ENCODE measurements at regions not wholly inside any gene's neighbourhood (a gene's known extent, or its start where the extent isn't known, plus 50 kb on each side); places are given as distances from the start of the nearest gene placed in this dataset.
A peak's percentile ranks its signal among the peaks of the same experiment; 100 is the strongest.
"Not testable (repeated sequence)": the region's sequence is repeated elsewhere in the genome, so short reads cannot be mapped to it uniquely, and the experiment has no call there.

GRCh38 chrX:63135859-63136258 is 215.3 kb downstream of the SPIN4 start:
- H3K4me1 Mint-ChIP-seq, H3K27ac Mint-ChIP-seq, H3K36me3 Mint-ChIP-seq, H3K9me3 Mint-ChIP-seq, H3K4me3 Mint-ChIP-seq, H3K27me3 Mint-ChIP-seq: not testable (repeated sequence)

- Mint-ChIP-seq H3K4me3 (no peak overlapping the region), H3K4me1 (peaks cover 0 to 2% (median 0%) of the 10 kb centered on the region in 3 donors), H3K36me3 (no peaks in the 10 kb centered on the region), H3K27me3 (no peaks in the 10 kb centered on the region), H3K9me3 (peaks cover 0 to 3% (median 2%) of the 10 kb centered on the region in 3 donors), H3K27ac (no peak overlapping the region)
Observed at GRCh38 chrX:63128509-63128908, 222.6 kb downstream of the SPIN4 start.

GRCh38 chrX:63115196-63115595 is 235.9 kb downstream of the SPIN4 start:
- peaks cover 0 to 2% (median 0%) of the 10 kb centered on the region in 3 donors for H3K9me3 Mint-ChIP-seq
- no peaks in the 10 kb centered on the region for H3K4me1 Mint-ChIP-seq
- no peaks in the 10 kb centered on the region for H3K27me3 Mint-ChIP-seq
- no peak overlapping the region for H3K27ac Mint-ChIP-seq
- no peak overlapping the region for H3K4me3 Mint-ChIP-seq
- H3K36me3 Mint-ChIP-seq = no peaks in the 10 kb centered on the region

DNA sequence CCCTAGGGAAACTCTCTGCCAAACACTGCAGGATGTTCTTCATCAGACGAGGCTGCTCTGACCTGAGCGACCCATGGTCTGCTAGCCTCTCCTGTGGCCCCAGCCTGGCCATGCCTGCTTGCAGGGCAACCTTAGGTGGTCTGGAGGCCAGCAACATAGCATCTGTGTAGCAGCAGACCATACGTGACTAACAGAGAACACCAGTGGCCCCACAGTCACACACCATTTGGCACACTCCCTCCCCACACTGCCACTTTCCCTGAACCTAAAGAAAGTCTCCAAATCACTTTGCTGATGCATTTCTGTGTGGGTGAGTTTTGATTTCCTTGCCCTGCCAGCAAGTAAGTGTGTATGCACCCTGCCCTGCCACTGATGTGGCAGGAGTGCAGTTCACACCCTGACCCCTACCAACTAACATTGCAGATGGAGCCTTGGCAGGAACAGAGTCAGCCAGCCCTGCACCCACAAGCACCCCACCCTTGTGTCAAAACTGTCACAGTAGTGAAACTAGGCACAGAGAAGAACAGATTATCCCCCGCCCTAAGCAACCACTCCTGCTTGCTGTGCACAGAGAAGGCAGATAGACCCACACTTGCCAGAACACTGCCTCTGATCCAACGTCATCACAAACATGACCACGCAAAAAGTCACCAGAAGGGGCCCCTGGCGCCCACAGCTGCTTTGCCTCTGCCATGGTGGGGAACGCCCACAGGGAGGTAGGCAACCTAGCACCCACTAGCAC is 249.1 kb downstream of the SPIN4 start:
- Mint-ChIP-seq H3K27me3 (no peaks in the 10 kb centered on the region), H3K9me3 (peaks cover 0 to 4% (median 0%) of the 10 kb centered on the region in 3 donors), H3K4me3 (no peak overlapping the region), H3K4me1 (no peaks in the 10 kb centered on the region), H3K36me3 (no peaks in the 10 kb centered on the region), H3K27ac (no peak overlapping the region)

- Mint-ChIP-seq H3K27ac (no peak overlapping the region), H3K36me3 (peaks cover 4% of the 10 kb centered on the region), H3K4me1 (no peaks in the 10 kb centered on the region), H3K4me3 (no peak overlapping the region), H3K27me3 (peaks cover 2% of the 10 kb centered on the region), H3K9me3 (peaks cover 0 to 3% (median 0%) of the 10 kb centered on the region in 3 donors)
Observed at GRCh38 chrX:63058204-63058603, 292.9 kb downstream of the SPIN4 start.

DNA sequence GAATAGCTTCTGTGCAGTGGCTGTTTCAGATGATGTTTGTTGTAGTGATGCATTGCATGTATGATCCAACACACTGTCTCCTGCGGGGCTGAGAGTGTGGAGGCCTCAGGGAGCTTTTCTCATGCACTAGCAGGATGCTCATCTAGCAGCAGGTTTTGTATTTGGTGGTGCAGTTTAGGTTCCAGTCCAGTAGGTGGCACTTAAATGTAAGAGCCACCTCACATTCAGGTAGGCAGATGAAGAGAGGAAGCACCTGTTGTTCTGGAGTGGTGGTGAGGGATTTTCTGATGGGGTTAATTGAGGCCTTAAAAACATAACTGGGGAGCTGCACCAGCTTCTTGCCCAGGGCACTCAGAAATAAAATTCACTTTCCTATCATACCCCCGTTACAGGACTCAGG is 300.9 kb downstream of the SPIN4 start:
- no peak overlapping the region for H3K4me3 Mint-ChIP-seq
- H3K4me1 Mint-ChIP-seq = no peaks in the 10 kb centered on the region
- no peaks in the 10 kb centered on the region for H3K36me3 Mint-ChIP-seq
- no peaks in the 10 kb centered on the region for H3K27me3 Mint-ChIP-seq
- peaks cover 0 to 3% (median 0%) of the 10 kb centered on the region in 3 donors for H3K9me3 Mint-ChIP-seq
- peak overlapping the region in 1 of 3 donors; percentile 68 for H3K27ac Mint-ChIP-seq

DNA sequence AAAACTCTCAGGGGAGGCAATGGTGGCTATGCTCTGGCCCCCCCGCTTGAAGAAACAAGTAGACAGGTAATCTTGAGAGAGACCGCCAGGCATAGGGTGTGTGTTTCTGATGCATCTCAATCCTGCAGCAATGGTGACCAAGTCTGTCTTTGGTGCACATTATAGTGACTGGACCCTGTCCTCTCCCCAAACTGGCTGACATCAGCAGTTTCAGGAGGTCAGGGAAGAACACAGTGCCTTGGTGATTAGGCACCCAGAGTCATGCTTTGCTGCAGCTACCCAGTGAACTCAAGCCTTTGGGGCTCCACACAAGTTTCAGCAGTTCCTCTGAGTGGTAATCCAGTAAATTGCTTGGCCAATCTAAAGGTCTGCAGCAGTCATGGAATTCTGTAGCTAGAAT is 318.3 kb downstream of the SPIN4 start:
- Mint-ChIP-seq H3K4me1 (no peaks in the 10 kb centered on the region), H3K9me3 (peaks cover 1 to 9% (median 7%) of the 10 kb centered on the region in 3 donors), H3K27me3 (no peaks in the 10 kb centered on the region), H3K4me3 (no peak overlapping the region), H3K27ac (no peak overlapping the region), H3K36me3 (no peaks in the 10 kb centered on the region)

DNA sequence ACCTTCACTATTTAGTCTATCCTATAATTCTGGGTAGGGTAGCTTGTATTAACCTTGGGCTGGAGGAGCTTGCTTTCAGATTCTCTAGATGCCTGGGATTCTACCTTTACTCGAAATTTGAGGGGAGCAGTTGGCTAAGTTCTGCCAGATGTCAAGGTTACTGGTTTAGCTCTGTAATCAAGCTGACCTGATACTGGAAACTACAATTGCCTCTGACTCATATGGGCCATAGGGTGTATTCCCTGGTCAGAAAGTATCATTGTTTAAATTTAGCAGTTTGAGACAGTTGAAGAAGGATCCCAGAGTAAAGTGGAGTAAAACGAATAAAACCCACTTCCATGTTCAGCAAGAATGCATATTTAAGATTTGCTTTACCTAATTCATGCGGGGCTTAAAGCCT is 337.6 kb downstream of the SPIN4 start:
- Mint-ChIP-seq H3K27ac (no peak overlapping the region), H3K4me3 (no peak overlapping the region), H3K27me3 (no peaks in the 10 kb centered on the region), H3K36me3 (no peaks in the 10 kb centered on the region), H3K9me3 (peaks cover 0 to 16% (median 6%) of the 10 kb centered on the region in 3 donors), H3K4me1 (no peaks in the 10 kb centered on the region)

- no peak overlapping the region for H3K4me3 Mint-ChIP-seq
Observed at GRCh38 chrX:63012574-63012973, 338.6 kb downstream of the SPIN4 start.

DNA sequence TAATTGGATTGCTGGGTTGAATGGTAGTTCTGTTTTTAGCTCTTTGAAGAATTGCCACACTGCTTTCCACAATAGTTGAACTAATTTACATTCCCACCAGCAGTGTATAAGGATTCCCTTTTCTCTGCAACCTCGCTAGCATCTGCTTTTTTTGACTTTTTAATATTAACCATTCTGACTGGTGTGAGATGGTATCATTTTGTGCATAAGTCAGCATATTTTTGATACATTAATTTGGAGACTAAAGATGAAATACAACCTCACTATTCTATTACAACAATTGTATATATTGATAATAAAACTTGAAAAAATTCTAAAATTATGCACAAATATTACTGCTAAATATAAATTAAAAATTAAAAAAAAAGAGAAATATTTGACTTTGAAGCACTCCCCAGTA is 350.9 kb downstream of the SPIN4 start:
- H3K27me3 Mint-ChIP-seq, H3K4me3 Mint-ChIP-seq, H3K36me3 Mint-ChIP-seq, H3K27ac Mint-ChIP-seq, H3K4me1 Mint-ChIP-seq: not testable (repeated sequence)
- peaks cover 2 to 23% (median 4%) of the 10 kb centered on the region in 3 donors for H3K9me3 Mint-ChIP-seq

More at GRCh38 chrX:63012574-63012973, 338.6 kb downstream of the SPIN4 start:
- Mint-ChIP-seq H3K9me3 (peaks cover 0 to 16% (median 6%) of the 10 kb centered on the region in 3 donors), H3K27ac (peak overlapping the region in 1 of 3 donors; percentile 24), H3K27me3 (no peaks in the 10 kb centered on the region), H3K36me3 (no peaks in the 10 kb centered on the region), H3K4me1 (no peaks in the 10 kb centered on the region)
